GM23338 (cell line): ENCODE measurements at regions not wholly inside any gene's neighbourhood (a gene's known extent, or its start where the extent isn't known, plus 50 kb on each side); places are given as distances from the start of the nearest gene placed in this dataset.

ENCODE experiments used
- ATAC-seq: fragments of 200-7000 bp; cut with Tn5 transposase; 3 replicates; pipeline ENCODE4 v1.9.1; 2020
- DNase-seq: peaks from one replicate; pipeline ENCODE4 v3.0.0-alpha.2; 2015; ENCODE audit warnings: low spot score
- H2AFZ ChIP-seq: fragments of 200-600 bp; sonication (generic); 2 replicates; pipeline ENCODE4 v1.8.0; 2016; ENCODE audit warnings: antibody characterized with exemption, mild to moderate bottlenecking, moderate library complexity
- H3F3A ChIP-seq: fragments of 200-600 bp; sonication (generic); replicated peaks from 2 replicates; pipeline ENCODE4 v1.8.0; 2017; ENCODE audit warnings: antibody characterized with exemption, mixed run types, low read depth
- H3K27ac ChIP-seq: fragments of 200-600 bp; sonication (generic); 2 replicates; pipeline ENCODE4 v1.6.1; 2016; ENCODE audit warnings: low read depth
- H3K27me3 ChIP-seq: fragments of 200-600 bp; sonication (generic); 2 replicates; pipeline ENCODE4 v1.8.0; 2016; ENCODE audit warnings: mild to moderate bottlenecking, mixed run types, moderate library complexity; ENCODE audit not compliant: insufficient read depth
- H3K36me3 ChIP-seq: fragments of 200-600 bp; sonication (generic); 2 replicates; pipeline ENCODE4 v1.8.0; 2016; ENCODE audit warnings: mild to moderate bottlenecking; ENCODE audit not compliant: insufficient read depth
- H3K4me1 ChIP-seq: fragments of 200-600 bp; sonication (generic); 2 replicates; pipeline ENCODE4 v1.8.0; 2016; ENCODE audit warnings: mild to moderate bottlenecking, moderate library complexity; ENCODE audit not compliant: insufficient read depth
- H3K4me2 ChIP-seq: fragments of 200-600 bp; sonication (generic); 2 replicates; pipeline ENCODE4 v1.7.1; 2017; ENCODE audit warnings: mixed run types
- H3K4me3 ChIP-seq: fragments of 200-600 bp; sonication (generic); 2 replicates; pipeline ENCODE4 v1.6.1; 2016; ENCODE audit warnings: mixed run types
- H3K79me2 ChIP-seq: fragments of 200-600 bp; sonication (generic); replicated peaks from 2 replicates; pipeline ENCODE4 v1.8.0; 2017; ENCODE audit warnings: mild to moderate bottlenecking; ENCODE audit not compliant: insufficient read depth
- H3K9me2 ChIP-seq: fragments of 200-600 bp; sonication (generic); 2 replicates; pipeline ENCODE4 v1.8.0; 2017; ENCODE audit not compliant: insufficient read depth
- H4K20me1 ChIP-seq: fragments of 200-600 bp; sonication (generic); replicated peaks from 2 replicates; pipeline ENCODE4 v1.8.0; 2017; ENCODE audit warnings: mild to moderate bottlenecking; ENCODE audit not compliant: insufficient read depth
- H3K27ac Mint-ChIP-seq: 2 replicates; pipeline ENCODE4 v1.8.0; 2020; ENCODE audit warnings: inconsistent platforms, mild to moderate bottlenecking, moderate library complexity, mixed read lengths
- H3K27me3 Mint-ChIP-seq: 3 replicates; pipeline ENCODE4 v1.8.0; 2022; ENCODE audit warnings: low read depth, mild to moderate bottlenecking, moderate library complexity, mixed read lengths, inconsistent platforms; ENCODE audit not compliant: insufficient read depth, poor library complexity
- H3K36me3 Mint-ChIP-seq: 3 replicates; pipeline ENCODE4 v1.8.0; 2021; ENCODE audit warnings: low read depth, mild to moderate bottlenecking, inconsistent platforms, moderate library complexity, mixed read lengths
- H3K4me1 Mint-ChIP-seq: 3 replicates; pipeline ENCODE4 v1.8.0; 2020; ENCODE audit warnings: mild to moderate bottlenecking, inconsistent platforms, mixed read lengths
- H3K4me3 Mint-ChIP-seq: 3 replicates; pipeline ENCODE4 v1.8.0; 2021; ENCODE audit warnings: moderate library complexity, mild to moderate bottlenecking, inconsistent platforms, mixed read lengths
- H3K9me3 Mint-ChIP-seq: 3 replicates; pipeline ENCODE4 v1.8.0; 2020; ENCODE audit warnings: moderate library complexity, mild to moderate bottlenecking, inconsistent platforms, mixed read lengths
- EZH2 ChIP-seq: fragments of 200-600 bp; sonication (generic); IDR thresholded peaks from one replicate; pipeline ENCODE4 v1.8.0; 2017; ENCODE audit warnings: antibody characterized with exemption, mild to moderate bottlenecking, low read depth; ENCODE audit not compliant: unreplicated experiment
- EZH2phosphoT487 ChIP-seq: fragments of 200-600 bp; sonication (generic); IDR thresholded peaks from one replicate; pipeline ENCODE4 v1.8.1; 2018; ENCODE audit warnings: antibody characterized with exemption; ENCODE audit not compliant: unreplicated experiment
- POLR2AphosphoS5 ChIP-seq: IDR thresholded peaks from 2 replicates; pipeline ENCODE4 v1.6.1; 2016; ENCODE audit warnings: antibody characterized with exemption, low read depth
- REST ChIP-seq: IDR thresholded peaks from one replicate; pipeline ENCODE4 v1.6.1; 2018; ENCODE audit warnings: antibody characterized with exemption; ENCODE audit not compliant: unreplicated experiment
- ZNF331 ChIP-seq: fragments of 250-450 bp; sonication (Bioruptor Pico); IDR thresholded peaks from 2 replicates; pipeline ENCODE4 v1.5.0; 2020; ENCODE audit warnings: low read depth, mild to moderate bottlenecking, moderate library complexity
- TF ChIP-seq, protein P1 (sequence below), 2 experiments: fragments of 200-600 bp in 1 of 2; sonication (generic) in 1 of 2; conservative IDR thresholded peaks; 2 replicates each; pipeline versions ENCODE4 v1.5.1 to v1.6.1; 2016 to 2017; ENCODE audit warnings: antibody characterized with exemption in 2 of 2, low read depth in 2 of 2, mild to moderate bottlenecking in 2 of 2, moderate library complexity in 1 of 2
- TF ChIP-seq, protein P2 (sequence below): IDR thresholded peaks from 2 replicates; pipeline ENCODE4 v1.6.1; 2016; ENCODE audit warnings: antibody characterized with exemption

GRCh38 chr7:57256637-57257375, 124.6 kb upstream of the ZNF479 start:
- Histone ChIP-seq H3K27ac (no peak overlapping the region), H3K79me2 (no peaks in the 10 kb centered on the region), H3K9me2 (no peaks in the 10 kb centered on the region), H3F3A (no peaks in the 10 kb centered on the region), H3K27me3 (no peaks in the 10 kb centered on the region), H3K36me3 (no peaks in the 10 kb centered on the region), H3K4me3 (no peak overlapping the region), H2AFZ (no peak overlapping the region), H3K4me2 (no peak overlapping the region), H4K20me1 (no peaks in the 10 kb centered on the region), H3K4me1 (no peaks in the 10 kb centered on the region)
- ATAC-seq (no peak), DNase-seq (no peak)
- Mint-ChIP-seq H3K4me3 (no peak overlapping the region), H3K27ac (no peak overlapping the region), H3K4me1 (no peaks in the 10 kb centered on the region), H3K27me3 (peaks cover 2% of the 10 kb centered on the region), H3K36me3 (peaks cover 29% of the 10 kb centered on the region; the same call in 2 of the 3 replicates), H3K9me3 (peaks cover 90% of the 10 kb centered on the region)
- TF ChIP-seq EZH2: no peak
- TF ChIP-seq, protein P1, sequence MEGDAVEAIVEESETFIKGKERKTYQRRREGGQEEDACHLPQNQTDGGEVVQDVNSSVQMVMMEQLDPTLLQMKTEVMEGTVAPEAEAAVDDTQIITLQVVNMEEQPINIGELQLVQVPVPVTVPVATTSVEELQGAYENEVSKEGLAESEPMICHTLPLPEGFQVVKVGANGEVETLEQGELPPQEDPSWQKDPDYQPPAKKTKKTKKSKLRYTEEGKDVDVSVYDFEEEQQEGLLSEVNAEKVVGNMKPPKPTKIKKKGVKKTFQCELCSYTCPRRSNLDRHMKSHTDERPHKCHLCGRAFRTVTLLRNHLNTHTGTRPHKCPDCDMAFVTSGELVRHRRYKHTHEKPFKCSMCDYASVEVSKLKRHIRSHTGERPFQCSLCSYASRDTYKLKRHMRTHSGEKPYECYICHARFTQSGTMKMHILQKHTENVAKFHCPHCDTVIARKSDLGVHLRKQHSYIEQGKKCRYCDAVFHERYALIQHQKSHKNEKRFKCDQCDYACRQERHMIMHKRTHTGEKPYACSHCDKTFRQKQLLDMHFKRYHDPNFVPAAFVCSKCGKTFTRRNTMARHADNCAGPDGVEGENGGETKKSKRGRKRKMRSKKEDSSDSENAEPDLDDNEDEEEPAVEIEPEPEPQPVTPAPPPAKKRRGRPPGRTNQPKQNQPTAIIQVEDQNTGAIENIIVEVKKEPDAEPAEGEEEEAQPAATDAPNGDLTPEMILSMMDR (conservative IDR thresholded peaks at IDR 0.05; ENCODE audit: low read depth in 2 of 2): no peak
- TF ChIP-seq REST: no peak
- TF ChIP-seq POLR2AphosphoS5: no peak
- TF ChIP-seq ZNF331 (CRISPR knock-in tag): no peak
- TF ChIP-seq, protein P2, sequence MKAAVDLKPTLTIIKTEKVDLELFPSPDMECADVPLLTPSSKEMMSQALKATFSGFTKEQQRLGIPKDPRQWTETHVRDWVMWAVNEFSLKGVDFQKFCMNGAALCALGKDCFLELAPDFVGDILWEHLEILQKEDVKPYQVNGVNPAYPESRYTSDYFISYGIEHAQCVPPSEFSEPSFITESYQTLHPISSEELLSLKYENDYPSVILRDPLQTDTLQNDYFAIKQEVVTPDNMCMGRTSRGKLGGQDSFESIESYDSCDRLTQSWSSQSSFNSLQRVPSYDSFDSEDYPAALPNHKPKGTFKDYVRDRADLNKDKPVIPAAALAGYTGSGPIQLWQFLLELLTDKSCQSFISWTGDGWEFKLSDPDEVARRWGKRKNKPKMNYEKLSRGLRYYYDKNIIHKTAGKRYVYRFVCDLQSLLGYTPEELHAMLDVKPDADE: no peak
- TF ChIP-seq EZH2phosphoT487: no peak
